NCI-H446 (cell line): ENCODE measurements at regions not wholly inside any gene's neighbourhood (a gene's known extent, or its start where the extent isn't known, plus 50 kb on each side); places are given as distances from the start of the nearest gene placed in this dataset.

ENCODE experiments used
- DNase-seq, 2 experiments: peaks; one replicate each; lab custom pipeline; 2025; lab: John Stamatoyannopoulos, UW

GRCh38 chr18:8536922-8537321 is 72.3 kb upstream of the RAB12 start:
- DNase-seq: peak; percentile 25 to 80

GRCh38 chr18:8537400-8537799 is 71.8 kb upstream of the RAB12 start:
- DNase-seq: peak in 1 of 2 experiments; percentile 65

- no peak for DNase-seq
Measured at GRCh38 chr18:8538935-8539334, 70.3 kb upstream of the RAB12 start.

- no peak for DNase-seq
Measured at GRCh38 chr18:8546677-8547076, 62.6 kb upstream of the RAB12 start.

GRCh38 chr18:8548186-8548585 is 61.1 kb upstream of the RAB12 start:
- DNase-seq: no peak

- no peak for DNase-seq
Measured at GRCh38 chr18:8549254-8549757, 59.9 kb upstream of the RAB12 start.

GRCh38 chr18:8552151-8552550 is 57.1 kb upstream of the RAB12 start:
- no peak for DNase-seq

GRCh38 chr18:8554354-8554753 is 54.9 kb upstream of the RAB12 start:
- no peak for DNase-seq

- no peak for DNase-seq
Measured at GRCh38 chr18:8556424-8556823, 52.8 kb upstream of the RAB12 start.
